Gastroesophageal sphincter (tissue), 3 donors: ENCODE measurements at regions not wholly inside any gene's neighbourhood (a gene's known extent, or its start where the extent isn't known, plus 50 kb on each side); places are given as distances from the start of the nearest gene placed in this dataset.

Experiments
- POLR2A ChIP-seq, 2 donors: fragments of 450-650 bp; IDR thresholded peaks; one replicate each; pipeline ENCODE4 v1.6.1; 2017; ENCODE audit warnings: antibody characterized with exemption in 2 of 2, mild to moderate bottlenecking in 2 of 2, moderate library complexity in 1 of 2
- POLR2AphosphoS5 ChIP-seq: sonication (generic); formaldehyde crosslinking; IDR thresholded peaks from one replicate; pipeline ENCODE4 v1.6.1; 2017; ENCODE audit warnings: antibody characterized with exemption
- TF ChIP-seq, protein P1 (sequence below), 4 experiments: fragments of 200-600 bp in 2 of 4; fragments of 450-650 bp in 2 of 4; sonication (generic) in 1 of 4; IDR thresholded peaks; one replicate each; pipeline ENCODE4 v1.5.1; 2017 to 2019; ENCODE audit warnings: antibody characterized with exemption in 4 of 4, mild to moderate bottlenecking in 2 of 4, moderate library complexity in 2 of 4

DNA sequence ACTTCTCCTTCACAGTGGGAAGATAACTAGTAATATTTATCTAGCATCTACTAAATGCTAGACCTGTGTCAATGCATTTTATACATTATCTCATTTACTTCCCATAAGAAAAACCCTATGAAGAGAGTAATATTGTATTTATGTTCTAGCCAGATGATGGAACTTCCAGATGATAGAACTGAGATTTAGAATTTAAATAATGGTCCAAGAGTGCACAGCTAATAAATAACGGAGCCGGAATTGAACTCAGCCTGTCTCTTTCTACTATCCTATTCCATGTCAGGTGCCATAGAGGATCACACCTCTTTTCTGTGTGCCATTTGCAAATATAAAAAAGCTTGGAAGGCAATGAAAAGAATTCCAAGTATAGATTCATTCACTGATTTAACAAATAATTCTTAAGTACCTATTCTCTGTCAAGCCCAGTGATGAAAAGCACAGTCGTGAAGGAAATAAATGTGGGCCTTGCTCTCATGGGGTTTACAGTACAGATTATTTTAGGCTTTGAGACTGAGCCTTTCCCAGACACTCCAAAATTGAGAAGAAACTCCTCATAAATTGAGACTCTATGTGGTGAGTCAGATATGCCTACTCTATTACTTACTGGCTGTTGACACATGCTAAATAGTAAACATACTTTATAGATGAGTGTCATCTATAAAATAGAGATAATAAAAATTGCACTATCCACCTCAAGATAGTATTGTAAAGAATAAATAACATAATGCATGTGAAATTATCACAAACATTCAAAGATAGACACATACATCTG lies 378.0 kb upstream of the PRMT6 start:
- TF ChIP-seq POLR2A (IDR thresholded peaks at IDR 0.05) (no peak), POLR2AphosphoS5 (no peak)
- TF ChIP-seq, protein P1, sequence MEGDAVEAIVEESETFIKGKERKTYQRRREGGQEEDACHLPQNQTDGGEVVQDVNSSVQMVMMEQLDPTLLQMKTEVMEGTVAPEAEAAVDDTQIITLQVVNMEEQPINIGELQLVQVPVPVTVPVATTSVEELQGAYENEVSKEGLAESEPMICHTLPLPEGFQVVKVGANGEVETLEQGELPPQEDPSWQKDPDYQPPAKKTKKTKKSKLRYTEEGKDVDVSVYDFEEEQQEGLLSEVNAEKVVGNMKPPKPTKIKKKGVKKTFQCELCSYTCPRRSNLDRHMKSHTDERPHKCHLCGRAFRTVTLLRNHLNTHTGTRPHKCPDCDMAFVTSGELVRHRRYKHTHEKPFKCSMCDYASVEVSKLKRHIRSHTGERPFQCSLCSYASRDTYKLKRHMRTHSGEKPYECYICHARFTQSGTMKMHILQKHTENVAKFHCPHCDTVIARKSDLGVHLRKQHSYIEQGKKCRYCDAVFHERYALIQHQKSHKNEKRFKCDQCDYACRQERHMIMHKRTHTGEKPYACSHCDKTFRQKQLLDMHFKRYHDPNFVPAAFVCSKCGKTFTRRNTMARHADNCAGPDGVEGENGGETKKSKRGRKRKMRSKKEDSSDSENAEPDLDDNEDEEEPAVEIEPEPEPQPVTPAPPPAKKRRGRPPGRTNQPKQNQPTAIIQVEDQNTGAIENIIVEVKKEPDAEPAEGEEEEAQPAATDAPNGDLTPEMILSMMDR (IDR thresholded peaks at IDR 0.05): no peak
